ENCODE measurements at regions not wholly inside any gene's neighbourhood (a gene's known extent, or its start where the extent isn't known, plus 50 kb on each side); places are given as distances from the start of the nearest gene placed in this dataset.

- no peaks in the 10 kb centered on the region for H3K36me3 ChIP-seq (ENCODE audit: control insufficient read depth, insufficient read depth, low read length, severe bottlenecking)
- H3K9ac ChIP-seq (ENCODE audit: low read length): no peak overlapping the region
- no peaks in the 10 kb centered on the region for H3K4me1 ChIP-seq (ENCODE audit: control insufficient read depth, insufficient read depth, low read length)
- peak; percentile 37 for DNase-seq (ENCODE audit: low read depth)
- no peak overlapping the region for H3K4me3 ChIP-seq (ENCODE audit: low read length)
- H3K27me3 ChIP-seq (replicated peaks; ENCODE audit: control insufficient read depth, insufficient read depth, low read length): no peaks in the 10 kb centered on the region
- no peaks in the 10 kb centered on the region for H3K9me3 ChIP-seq (ENCODE audit: control insufficient read depth, low read length)
Measured at GRCh38 chr5:91849069-91849468, 466.0 kb upstream of the ARRDC3 start.

GRCh38 chr5:91848453-91848852 lies 465.3 kb upstream of the ARRDC3 start:
- Histone ChIP-seq H3K9ac (ENCODE audit: low read length) (no peak overlapping the region), H3K4me1 (ENCODE audit: control insufficient read depth, insufficient read depth, low read length) (no peaks in the 10 kb centered on the region), H3K27me3 (replicated peaks; ENCODE audit: control insufficient read depth, insufficient read depth, low read length) (no peaks in the 10 kb centered on the region), H3K4me3 (ENCODE audit: low read length) (no peak overlapping the region), H3K36me3 (ENCODE audit: control insufficient read depth, insufficient read depth, low read length, severe bottlenecking) (no peaks in the 10 kb centered on the region), H3K9me3 (ENCODE audit: control insufficient read depth, low read length) (no peaks in the 10 kb centered on the region)
- peak; percentile 89 for DNase-seq (ENCODE audit: low read depth)

GRCh38 chr5:91841423-91841822 lies 458.3 kb upstream of the ARRDC3 start:
- H3K36me3 ChIP-seq (ENCODE audit: control insufficient read depth, insufficient read depth, low read length, severe bottlenecking): no peaks in the 10 kb centered on the region
- H3K9ac ChIP-seq (ENCODE audit: low read length): no peak overlapping the region
- DNase-seq (ENCODE audit: low read depth): no peak
- H3K9me3 ChIP-seq (ENCODE audit: control insufficient read depth, low read length): no peaks in the 10 kb centered on the region
- no peaks in the 10 kb centered on the region for H3K27me3 ChIP-seq (replicated peaks; ENCODE audit: control insufficient read depth, insufficient read depth, low read length)
- no peak overlapping the region for H3K4me3 ChIP-seq (ENCODE audit: low read length)
- H3K4me1 ChIP-seq (ENCODE audit: control insufficient read depth, insufficient read depth, low read length): no peaks in the 10 kb centered on the region

GRCh38 chr5:91840412-91840811 lies 457.3 kb upstream of the ARRDC3 start:
- Histone ChIP-seq H3K9ac (ENCODE audit: low read length) (no peak overlapping the region), H3K4me1 (ENCODE audit: control insufficient read depth, insufficient read depth, low read length) (no peaks in the 10 kb centered on the region), H3K36me3 (ENCODE audit: control insufficient read depth, insufficient read depth, low read length, severe bottlenecking) (no peaks in the 10 kb centered on the region), H3K4me3 (ENCODE audit: low read length) (no peak overlapping the region), H3K27me3 (replicated peaks; ENCODE audit: control insufficient read depth, insufficient read depth, low read length) (no peaks in the 10 kb centered on the region), H3K9me3 (ENCODE audit: control insufficient read depth, low read length) (no peaks in the 10 kb centered on the region)
- no peak for DNase-seq (ENCODE audit: low read depth)

- DNase-seq (ENCODE audit: low read depth): no peak
- Histone ChIP-seq H3K9ac (ENCODE audit: low read length) (no peak overlapping the region), H3K36me3 (ENCODE audit: control insufficient read depth, insufficient read depth, low read length, severe bottlenecking) (no peaks in the 10 kb centered on the region), H3K4me3 (ENCODE audit: low read length) (no peak overlapping the region), H3K27me3 (replicated peaks; ENCODE audit: control insufficient read depth, insufficient read depth, low read length) (no peaks in the 10 kb centered on the region), H3K9me3 (ENCODE audit: control insufficient read depth, low read length) (no peaks in the 10 kb centered on the region), H3K4me1 (ENCODE audit: control insufficient read depth, insufficient read depth, low read length) (no peaks in the 10 kb centered on the region)
Measured at GRCh38 chr5:91839721-91840120, 456.6 kb upstream of the ARRDC3 start.

- Histone ChIP-seq H3K36me3 (ENCODE audit: control insufficient read depth, insufficient read depth, low read length, severe bottlenecking) (no peaks in the 10 kb centered on the region), H3K9me3 (ENCODE audit: control insufficient read depth, low read length) (no peaks in the 10 kb centered on the region), H3K27me3 (replicated peaks; ENCODE audit: control insufficient read depth, insufficient read depth, low read length) (no peaks in the 10 kb centered on the region), H3K9ac (ENCODE audit: low read length) (no peak overlapping the region), H3K4me1 (ENCODE audit: control insufficient read depth, insufficient read depth, low read length) (no peaks in the 10 kb centered on the region), H3K4me3 (ENCODE audit: low read length) (no peak overlapping the region)
- no peak for DNase-seq (ENCODE audit: low read depth)
Measured at GRCh38 chr5:91839233-91839632, 456.1 kb upstream of the ARRDC3 start.

GRCh38 chr5:91830361-91830953 lies 447.3 kb upstream of the ARRDC3 start:
- Histone ChIP-seq H3K4me1 (ENCODE audit: control insufficient read depth, insufficient read depth, low read length) (no peaks in the 10 kb centered on the region), H3K27me3 (replicated peaks; ENCODE audit: control insufficient read depth, insufficient read depth, low read length) (no peaks in the 10 kb centered on the region), H3K36me3 (ENCODE audit: control insufficient read depth, insufficient read depth, low read length, severe bottlenecking) (no peaks in the 10 kb centered on the region), H3K4me3 (ENCODE audit: low read length) (no peak overlapping the region), H3K9ac (ENCODE audit: low read length) (no peak overlapping the region), H3K9me3 (ENCODE audit: control insufficient read depth, low read length) (no peaks in the 10 kb centered on the region)
- DNase-seq (ENCODE audit: low read depth): no peak

GRCh38 chr5:91825618-91826017 lies 442.5 kb upstream of the ARRDC3 start:
- no peaks in the 10 kb centered on the region for H3K9me3 ChIP-seq (ENCODE audit: control insufficient read depth, low read length)

GRCh38 chr5:91824406-91824805 lies 441.3 kb upstream of the ARRDC3 start:
- Histone ChIP-seq H3K27me3 (replicated peaks; ENCODE audit: control insufficient read depth, insufficient read depth, low read length) (no peaks in the 10 kb centered on the region), H3K4me1 (ENCODE audit: control insufficient read depth, insufficient read depth, low read length) (no peaks in the 10 kb centered on the region), H3K9ac (ENCODE audit: low read length) (no peak overlapping the region), H3K9me3 (ENCODE audit: control insufficient read depth, low read length) (no peaks in the 10 kb centered on the region), H3K36me3 (ENCODE audit: control insufficient read depth, insufficient read depth, low read length, severe bottlenecking) (no peaks in the 10 kb centered on the region), H3K4me3 (ENCODE audit: low read length) (no peak overlapping the region)
- no peak for DNase-seq (ENCODE audit: low read depth)

More at GRCh38 chr5:91825618-91826017, 442.5 kb upstream of the ARRDC3 start:
- Histone ChIP-seq H3K4me3 (ENCODE audit: low read length) (no peak overlapping the region), H3K9ac (ENCODE audit: low read length) (no peak overlapping the region), H3K4me1 (ENCODE audit: control insufficient read depth, insufficient read depth, low read length) (no peaks in the 10 kb centered on the region), H3K36me3 (ENCODE audit: control insufficient read depth, insufficient read depth, low read length, severe bottlenecking) (no peaks in the 10 kb centered on the region), H3K27me3 (replicated peaks; ENCODE audit: control insufficient read depth, insufficient read depth, low read length) (no peaks in the 10 kb centered on the region)
- DNase-seq (ENCODE audit: low read depth): no peak

GRCh38 chr5:91820874-91821273 lies 437.8 kb upstream of the ARRDC3 start:
- Histone ChIP-seq H3K4me1 (ENCODE audit: control insufficient read depth, insufficient read depth, low read length) (no peaks in the 10 kb centered on the region), H3K27me3 (replicated peaks; ENCODE audit: control insufficient read depth, insufficient read depth, low read length) (no peaks in the 10 kb centered on the region), H3K9me3 (ENCODE audit: control insufficient read depth, low read length) (no peaks in the 10 kb centered on the region), H3K36me3 (ENCODE audit: control insufficient read depth, insufficient read depth, low read length, severe bottlenecking) (no peaks in the 10 kb centered on the region), H3K4me3 (ENCODE audit: low read length) (no peak overlapping the region), H3K9ac (ENCODE audit: low read length) (no peak overlapping the region)
- no peak for DNase-seq (ENCODE audit: low read depth)

GRCh38 chr5:91816681-91817080 lies 433.6 kb upstream of the ARRDC3 start:
- Histone ChIP-seq H3K36me3 (ENCODE audit: control insufficient read depth, insufficient read depth, low read length, severe bottlenecking) (no peaks in the 10 kb centered on the region), H3K27me3 (replicated peaks; ENCODE audit: control insufficient read depth, insufficient read depth, low read length) (no peaks in the 10 kb centered on the region), H3K9me3 (ENCODE audit: control insufficient read depth, low read length) (no peaks in the 10 kb centered on the region), H3K9ac (ENCODE audit: low read length) (no peak overlapping the region), H3K4me1 (ENCODE audit: control insufficient read depth, insufficient read depth, low read length) (no peaks in the 10 kb centered on the region), H3K4me3 (ENCODE audit: low read length) (no peak overlapping the region)
- no peak for DNase-seq (ENCODE audit: low read depth)

- H3K9ac ChIP-seq (ENCODE audit: low read length): no peak overlapping the region
- peaks cover 3% of the 10 kb centered on the region for H3K9me3 ChIP-seq (ENCODE audit: control insufficient read depth, low read length)
- no peaks in the 10 kb centered on the region for H3K4me1 ChIP-seq (ENCODE audit: control insufficient read depth, insufficient read depth, low read length)
- H3K4me3 ChIP-seq (ENCODE audit: low read length): no peak overlapping the region
- H3K36me3 ChIP-seq (ENCODE audit: control insufficient read depth, insufficient read depth, low read length, severe bottlenecking): no peaks in the 10 kb centered on the region
- no peak for DNase-seq (ENCODE audit: low read depth)
- no peaks in the 10 kb centered on the region for H3K27me3 ChIP-seq (replicated peaks; ENCODE audit: control insufficient read depth, insufficient read depth, low read length)
Measured at GRCh38 chr5:91797576-91797975, 414.5 kb upstream of the ARRDC3 start.

Measured in adipocyte (in vitro differentiated cells).